DOHH2 (cell line): ENCODE measurements at regions not wholly inside any gene's neighbourhood (a gene's known extent, or its start where the extent isn't known, plus 50 kb on each side); places are given as distances from the start of the nearest gene placed in this dataset.

Source experiments
- EZH2phosphoT487 ChIP-seq: fragments of 200-600 bp; sonication (generic); IDR thresholded peaks from 2 replicates; pipeline ENCODE4 v1.6.1; 2017; ENCODE audit warnings: borderline replicate concordance, mild to moderate bottlenecking, antibody characterized with exemption, low read length, moderate library complexity, mixed read lengths
- TF ChIP-seq, protein P1 (sequence below): fragments of 200-600 bp; sonication (generic); IDR thresholded peaks from one replicate; pipeline ENCODE4 v1.5.1; 2014; ENCODE audit warnings: antibody characterized with exemption, mild to moderate bottlenecking, low read depth, low read length; ENCODE audit not compliant: poor library complexity, severe bottlenecking

DNA sequence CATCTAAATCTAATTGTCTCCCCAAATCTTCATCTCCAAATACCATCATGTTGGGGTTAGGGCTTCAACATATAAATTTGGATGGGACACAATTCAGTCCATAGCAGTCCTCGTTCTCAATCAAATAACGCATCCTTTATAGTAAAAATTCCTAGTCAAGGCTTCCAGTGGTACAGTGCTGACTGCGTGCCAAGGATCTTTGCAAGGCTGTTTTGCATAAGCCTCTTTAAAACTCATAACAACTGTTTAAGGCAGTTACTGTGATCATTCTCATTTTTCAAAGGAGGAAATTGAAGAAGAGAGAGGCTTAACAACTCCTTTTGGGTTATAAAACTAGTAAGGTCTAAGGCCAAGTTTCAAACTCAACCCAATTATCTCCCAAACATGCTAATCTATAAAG, 666.9 kb downstream of the NYAP2 start:
- TF ChIP-seq, protein P1, sequence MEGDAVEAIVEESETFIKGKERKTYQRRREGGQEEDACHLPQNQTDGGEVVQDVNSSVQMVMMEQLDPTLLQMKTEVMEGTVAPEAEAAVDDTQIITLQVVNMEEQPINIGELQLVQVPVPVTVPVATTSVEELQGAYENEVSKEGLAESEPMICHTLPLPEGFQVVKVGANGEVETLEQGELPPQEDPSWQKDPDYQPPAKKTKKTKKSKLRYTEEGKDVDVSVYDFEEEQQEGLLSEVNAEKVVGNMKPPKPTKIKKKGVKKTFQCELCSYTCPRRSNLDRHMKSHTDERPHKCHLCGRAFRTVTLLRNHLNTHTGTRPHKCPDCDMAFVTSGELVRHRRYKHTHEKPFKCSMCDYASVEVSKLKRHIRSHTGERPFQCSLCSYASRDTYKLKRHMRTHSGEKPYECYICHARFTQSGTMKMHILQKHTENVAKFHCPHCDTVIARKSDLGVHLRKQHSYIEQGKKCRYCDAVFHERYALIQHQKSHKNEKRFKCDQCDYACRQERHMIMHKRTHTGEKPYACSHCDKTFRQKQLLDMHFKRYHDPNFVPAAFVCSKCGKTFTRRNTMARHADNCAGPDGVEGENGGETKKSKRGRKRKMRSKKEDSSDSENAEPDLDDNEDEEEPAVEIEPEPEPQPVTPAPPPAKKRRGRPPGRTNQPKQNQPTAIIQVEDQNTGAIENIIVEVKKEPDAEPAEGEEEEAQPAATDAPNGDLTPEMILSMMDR, result no peak
- no peak for TF ChIP-seq EZH2phosphoT487
